Pons (tissue), 1 donor: ENCODE measurements at regions not wholly inside any gene's neighbourhood (a gene's known extent, or its start where the extent isn't known, plus 50 kb on each side); places are given as distances from the start of the nearest gene placed in this dataset.
"Not testable (repeated sequence)": the region's sequence is repeated elsewhere in the genome, so short reads cannot be mapped to it uniquely, and the experiment has no call there.

Experiments
- DNase-seq: peaks from one replicate; pipeline ENCODE4 v3.0.0-alpha.2; 2016; ENCODE audit warnings: low spot score

GRCh38 chr6:65996096-65996495 is 289.1 kb upstream of the EYS start:
- no peak for DNase-seq

- DNase-seq = no peak
Observed at GRCh38 chr6:65989676-65990075, 282.6 kb upstream of the EYS start.

GRCh38 chr6:65988006-65988405 is 281.0 kb upstream of the EYS start:
- no peak for DNase-seq

GRCh38 chr6:65984089-65984488 is 277.1 kb upstream of the EYS start:
- DNase-seq = no peak

- no peak for DNase-seq
Observed at GRCh38 chr6:65979120-65979519, 272.1 kb upstream of the EYS start.

- not testable (repeated sequence) for DNase-seq
Observed at GRCh38 chr6:65971252-65971651, 264.2 kb upstream of the EYS start.

- DNase-seq = no peak
Observed at GRCh38 chr6:65964261-65964660, 257.2 kb upstream of the EYS start.

GRCh38 chr6:65955034-65955433 is 248.0 kb upstream of the EYS start:
- no peak for DNase-seq

GRCh38 chr6:65948062-65948461 is 241.0 kb upstream of the EYS start:
- DNase-seq = no peak

- no peak for DNase-seq
Observed at GRCh38 chr6:65943548-65943947, 236.5 kb upstream of the EYS start.

GRCh38 chr6:65943051-65943450 is 236.0 kb upstream of the EYS start:
- DNase-seq = no peak

GRCh38 chr6:65938000-65938399 is 231.0 kb upstream of the EYS start:
- no peak for DNase-seq

GRCh38 chr6:65935412-65935811 is 228.4 kb upstream of the EYS start:
- DNase-seq = no peak

- no peak for DNase-seq
Observed at GRCh38 chr6:65933390-65933789, 226.4 kb upstream of the EYS start.

GRCh38 chr6:65927141-65927540 is 220.1 kb upstream of the EYS start:
- no peak for DNase-seq

GRCh38 chr6:65924411-65924810 is 217.4 kb upstream of the EYS start:
- DNase-seq = no peak

GRCh38 chr6:65922049-65922448 is 215.0 kb upstream of the EYS start:
- no peak for DNase-seq

GRCh38 chr6:65908065-65908464 is 201.0 kb upstream of the EYS start:
- no peak for DNase-seq

- no peak for DNase-seq
Observed at GRCh38 chr6:65903992-65904391, 197.0 kb upstream of the EYS start.

GRCh38 chr6:65900928-65901327 is 193.9 kb upstream of the EYS start:
- no peak for DNase-seq

GRCh38 chr6:65896140-65896539 is 189.1 kb upstream of the EYS start:
- no peak for DNase-seq

- no peak for DNase-seq
Observed at GRCh38 chr6:65876668-65877067, 169.6 kb upstream of the EYS start.

- DNase-seq = no peak
Observed at GRCh38 chr6:65852369-65852852, 145.4 kb upstream of the EYS start.

GRCh38 chr6:65830151-65830550 is 123.1 kb upstream of the EYS start:
- no peak for DNase-seq

GRCh38 chr6:65819152-65819551 is 112.1 kb upstream of the EYS start:
- no peak for DNase-seq
